Upper lobe of left lung (tissue), 6 donors: ENCODE measurements at regions not wholly inside any gene's neighbourhood (a gene's known extent, or its start where the extent isn't known, plus 50 kb on each side); places are given as distances from the start of the nearest gene placed in this dataset.

Source experiments
- ATAC-seq, 2 donors: fragments of 200-7000 bp; cut with Tn5 transposase; one replicate each; pipeline ENCODE4 v1.9.1; 2022; ENCODE audit warnings: mild to moderate bottlenecking in 2 of 2, moderate library complexity in 2 of 2; ENCODE audit not compliant: low FRiP score in 2 of 2
- DNase-seq, 2 donors: peaks; one replicate each; pipeline ENCODE4 v3.0.0-alpha.2; 2019 to 2020
- H3K27ac ChIP-seq, 4 donors: fragments of 200-600 bp; sonication (generic); one replicate each; pipeline ENCODE4 v1.5.1; 2016 to 2019
- H3K27me3 ChIP-seq, 4 donors: fragments of 200-600 bp; sonication (generic); one replicate each; pipeline ENCODE4 v1.5.1; 2017 to 2019
- H3K36me3 ChIP-seq, 4 donors: fragments of 200-600 bp; sonication (generic); one replicate each; pipeline ENCODE4 v1.5.1; 2016 to 2019
- H3K4me1 ChIP-seq, 4 donors: fragments of 200-600 bp; sonication (generic); one replicate each; pipeline ENCODE4 v1.5.1; 2018 to 2019
- H3K4me3 ChIP-seq, 4 donors: fragments of 200-600 bp; sonication (generic); one replicate each; pipeline ENCODE4 v1.5.1; 2017 to 2019; ENCODE audit warnings: mild to moderate bottlenecking in 2 of 4, moderate library complexity in 1 of 4
- H3K9me3 ChIP-seq, 4 donors: fragments of 200-600 bp; sonication (generic); one replicate each; pipeline ENCODE4 v1.5.1; 2018 to 2019
- EP300 ChIP-seq, 4 donors: sonication (generic); formaldehyde crosslinking; IDR thresholded peaks; one replicate each; pipeline ENCODE4 v1.5.1; 2017; ENCODE audit warnings: antibody characterized with exemption in 4 of 4, control low read depth in 2 of 4
- POLR2A ChIP-seq, 4 donors: fragments of 450-650 bp; IDR thresholded peaks; one replicate each; pipeline ENCODE4 v1.5.1; 2016 to 2017; ENCODE audit warnings: antibody characterized with exemption in 4 of 4, mild to moderate bottlenecking in 2 of 4
- POLR2AphosphoS5 ChIP-seq, 2 donors: sonication (generic); formaldehyde crosslinking; IDR thresholded peaks; one replicate each; pipeline ENCODE4 v1.5.1; 2017; ENCODE audit warnings: antibody characterized with exemption in 2 of 2
- WGBS, 2 donors: methylation state at CpG; one replicate each; pipeline ENCODE4 v1.1.5; 2017 to 2018; 5-methylcytosine and 5-hydroxymethylcytosine counted together
- TF ChIP-seq, protein P1 (sequence below), 6 experiments: fragments of 450-650 bp in 4 of 6; fragments of 200-600 bp in 2 of 6; sonication (generic) in 2 of 6; IDR thresholded peaks; one replicate each; pipeline ENCODE4 v1.5.1; 2016 to 2019; ENCODE audit warnings: antibody characterized with exemption in 6 of 6
- donor health status: DM: no; HTN: no; CAD: no; lungs with moderate emphysema.
- donor health status: DM: no; HTN: yes; CAD: no; lungs with severe emphysema.

- WGBS, 2 donors: 81 to 87% methylated on average over 7 of the region's 7 CpGs
- no peaks in the 10 kb centered on the region for H3K9me3 ChIP-seq
These were observed 73.8 kb downstream of the RBFOX3 start for GRCh38 chr17:79537061-79537460.

DNA sequence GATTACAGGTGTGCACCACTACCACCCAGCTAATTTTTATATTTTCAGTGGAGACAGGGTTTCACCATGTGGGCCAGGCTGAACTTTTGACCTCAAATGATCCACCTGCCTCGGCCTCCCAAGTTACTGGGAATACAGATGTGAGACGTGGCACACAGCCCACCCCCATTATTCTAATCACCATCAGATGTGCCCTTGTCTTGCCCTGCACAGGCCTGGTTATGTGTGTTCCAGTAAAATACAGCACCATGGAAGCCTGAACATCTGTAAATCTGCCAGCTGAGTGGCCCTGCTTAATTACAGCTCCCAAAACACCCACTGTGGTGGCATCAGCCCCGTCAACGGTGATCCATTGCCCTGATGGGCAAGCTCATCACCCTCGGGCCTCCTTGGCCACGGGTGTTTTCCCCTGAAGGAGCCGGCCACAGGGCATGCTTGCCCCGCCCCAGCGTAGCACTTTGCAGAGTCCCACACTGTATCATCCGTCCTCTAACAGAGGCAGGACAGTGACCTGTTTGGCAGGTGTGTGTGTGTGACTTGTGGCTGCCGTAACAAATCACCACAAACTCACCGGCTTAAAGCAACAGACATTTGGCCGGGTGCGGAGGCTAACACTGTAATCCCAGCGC is 74.5 kb downstream of the RBFOX3 start:
- Histone ChIP-seq H3K36me3 (no peaks in the 10 kb centered on the region), H3K4me1 (no peaks in the 10 kb centered on the region), H3K27me3 (no peaks in the 10 kb centered on the region), H3K4me3 (no peak overlapping the region), H3K9me3 (no peaks in the 10 kb centered on the region), H3K27ac (no peak overlapping the region)
- 83 to 95% methylated on average over 7 to 15 of the region's 15 CpGs for WGBS, 2 donors
- TF ChIP-seq EP300 (IDR thresholded peaks at IDR 0.05): no peak
- TF ChIP-seq, protein P1, sequence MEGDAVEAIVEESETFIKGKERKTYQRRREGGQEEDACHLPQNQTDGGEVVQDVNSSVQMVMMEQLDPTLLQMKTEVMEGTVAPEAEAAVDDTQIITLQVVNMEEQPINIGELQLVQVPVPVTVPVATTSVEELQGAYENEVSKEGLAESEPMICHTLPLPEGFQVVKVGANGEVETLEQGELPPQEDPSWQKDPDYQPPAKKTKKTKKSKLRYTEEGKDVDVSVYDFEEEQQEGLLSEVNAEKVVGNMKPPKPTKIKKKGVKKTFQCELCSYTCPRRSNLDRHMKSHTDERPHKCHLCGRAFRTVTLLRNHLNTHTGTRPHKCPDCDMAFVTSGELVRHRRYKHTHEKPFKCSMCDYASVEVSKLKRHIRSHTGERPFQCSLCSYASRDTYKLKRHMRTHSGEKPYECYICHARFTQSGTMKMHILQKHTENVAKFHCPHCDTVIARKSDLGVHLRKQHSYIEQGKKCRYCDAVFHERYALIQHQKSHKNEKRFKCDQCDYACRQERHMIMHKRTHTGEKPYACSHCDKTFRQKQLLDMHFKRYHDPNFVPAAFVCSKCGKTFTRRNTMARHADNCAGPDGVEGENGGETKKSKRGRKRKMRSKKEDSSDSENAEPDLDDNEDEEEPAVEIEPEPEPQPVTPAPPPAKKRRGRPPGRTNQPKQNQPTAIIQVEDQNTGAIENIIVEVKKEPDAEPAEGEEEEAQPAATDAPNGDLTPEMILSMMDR (IDR thresholded peaks at IDR 0.05): no peak
- TF ChIP-seq POLR2A (IDR thresholded peaks at IDR 0.05): no peak
- no peak for TF ChIP-seq POLR2AphosphoS5 (IDR thresholded peaks at IDR 0.05)
- peak in 1 of 2 donors; percentile 30 for DNase-seq
- ATAC-seq: no peak

More at GRCh38 chr17:79537061-79537460, 73.8 kb downstream of the RBFOX3 start:
- Histone ChIP-seq H3K4me3 (no peak overlapping the region), H3K4me1 (no peaks in the 10 kb centered on the region), H3K27ac (no peak overlapping the region), H3K36me3 (no peaks in the 10 kb centered on the region), H3K27me3 (no peaks in the 10 kb centered on the region)
- ATAC-seq (no peak), DNase-seq (no peak)
- TF ChIP-seq POLR2AphosphoS5 (IDR thresholded peaks at IDR 0.05) (no peak), POLR2A (IDR thresholded peaks at IDR 0.05) (no peak), EP300 (IDR thresholded peaks at IDR 0.05) (no peak)
- TF ChIP-seq, protein P1 (IDR thresholded peaks at IDR 0.05): no peak

DNA sequence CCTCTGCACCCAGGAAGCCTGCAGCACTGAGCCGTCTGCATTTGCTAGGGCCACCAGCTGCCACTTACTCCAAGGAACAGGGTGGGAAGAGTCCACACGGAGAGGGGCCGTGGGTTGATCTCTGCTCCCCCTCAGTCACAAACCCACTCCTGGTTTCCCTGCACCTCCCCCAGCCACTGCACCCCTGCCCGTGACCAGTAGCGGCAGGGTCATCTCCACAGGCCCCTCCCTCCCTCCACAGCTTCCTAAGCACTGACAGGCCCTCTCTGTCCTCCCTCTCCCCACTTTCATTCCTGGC is 75.2 kb downstream of the RBFOX3 start:
- Histone ChIP-seq H3K4me3 (no peak overlapping the region), H3K4me1 (no peaks in the 10 kb centered on the region), H3K9me3 (no peaks in the 10 kb centered on the region), H3K27ac (no peak overlapping the region), H3K36me3 (no peaks in the 10 kb centered on the region), H3K27me3 (no peaks in the 10 kb centered on the region)
- WGBS, 2 donors: 76 to 93% methylated on average over 3 to 5 of the region's 5 CpGs
- no peak for ATAC-seq
- TF ChIP-seq POLR2AphosphoS5 (IDR thresholded peaks at IDR 0.05) (no peak), POLR2A (IDR thresholded peaks at IDR 0.05) (no peak), EP300 (IDR thresholded peaks at IDR 0.05) (no peak)
- TF ChIP-seq, protein P1 (IDR thresholded peaks at IDR 0.05): no peak
- no peak for DNase-seq

GRCh38 chr17:79534851-79535727 is 75.8 kb downstream of the RBFOX3 start:
- H3K27me3 ChIP-seq: no peaks in the 10 kb centered on the region
- no peak overlapping the region for H3K4me3 ChIP-seq
- DNase-seq: peak in 1 of 2 donors; percentile 29
- ATAC-seq: no peak
- no peak overlapping the region for H3K27ac ChIP-seq
- 79 to 80% methylated on average over 20 to 23 of the region's 23 CpGs for WGBS, 2 donors
- no peaks in the 10 kb centered on the region for H3K9me3 ChIP-seq
- H3K4me1 ChIP-seq: no peaks in the 10 kb centered on the region
- H3K36me3 ChIP-seq: no peaks in the 10 kb centered on the region
- TF ChIP-seq POLR2A (IDR thresholded peaks at IDR 0.05) (no peak), EP300 (IDR thresholded peaks at IDR 0.05) (no peak), POLR2AphosphoS5 (IDR thresholded peaks at IDR 0.05) (no peak)
- TF ChIP-seq, protein P1 (IDR thresholded peaks at IDR 0.05): no peak
